ENCODE measurements at regions not wholly inside any gene's neighbourhood (a gene's known extent, or its start where the extent isn't known, plus 50 kb on each side); places are given as distances from the start of the nearest gene placed in this dataset.

DNA sequence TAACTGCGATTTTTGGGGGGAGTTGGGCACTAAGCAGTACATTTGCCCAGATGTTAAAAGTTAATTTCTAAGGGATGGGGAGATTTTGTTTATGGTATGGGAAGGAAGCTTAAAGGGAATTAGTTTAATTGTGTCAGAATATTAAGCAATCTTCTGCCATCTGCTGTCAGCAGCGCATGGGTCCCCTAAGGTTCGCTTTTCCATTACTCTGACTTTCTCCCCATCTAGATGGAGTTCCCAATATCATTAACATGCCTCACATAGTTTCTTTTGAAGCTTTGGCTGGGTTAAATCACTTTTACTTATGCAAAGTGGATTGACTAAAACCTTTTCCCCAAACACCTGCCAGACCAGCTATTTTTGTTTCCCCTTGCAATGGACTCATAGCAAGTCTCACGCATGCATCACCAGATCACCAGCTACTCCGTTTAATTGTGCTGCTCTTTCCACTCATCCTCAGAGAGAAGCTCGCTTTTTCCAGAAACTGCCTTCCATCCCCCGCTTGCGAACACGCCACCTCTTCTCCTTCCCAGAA lies 172.7 kb downstream of the FAT3 start:
- WGBS (ENCODE audit: missing lambda C conversion rate), result 86% methylated on average over 9 of the region's 9 CpGs
- Histone ChIP-seq H3K4me2 (no peak overlapping the region), H3K9me3 (no peaks in the 10 kb centered on the region), H3K4me1 (0 out of 3 replicates have a peak, but pooled peaks cover 7% of the 10 kb centered on the region), H3K27ac (no peak overlapping the region), H3K4me3 (no peak overlapping the region)
- ChIA-PET POLR2A (no interaction called here), CTCF (interaction anchor here (0.8 to 1.4 kb wide), 2 partner anchors 181 to 1492 kb away, joined by 3 read pairs; no protein-coding TSS in a partner anchor)
- DNase-seq (ENCODE audit: low read depth in 1 of 2, low spot score in 1 of 2) (no peak), ATAC-seq (no peak), FAIRE-seq (no peak)
- TF ChIP-seq ESRRA (IDR thresholded peaks at IDR 0.05; ENCODE audit: borderline replicate concordance, low read length), result no peak
- no peak for TF ChIP-seq SMC3 (IDR thresholded peaks at IDR 0.05)
- TF ChIP-seq HOXA7 (CRISPR knock-in tag; IDR thresholded peaks at IDR 0.05), result no peak
- TF ChIP-seq CBX2 (IDR thresholded peaks at IDR 0.05; ENCODE audit: borderline replicate concordance, low read depth), result no peak
- TF ChIP-seq NR3C1 (IDR thresholded peaks at IDR 0.05), result no peak
- no peak for TF ChIP-seq BHLHE40 (IDR thresholded peaks at IDR 0.05; ENCODE audit: low read depth, low read length)
- TF ChIP-seq CHD4 (IDR thresholded peaks at IDR 0.05; ENCODE audit: borderline replicate concordance), result no peak
- no peak for TF ChIP-seq ZNF302 (CRISPR knock-in tag; IDR thresholded peaks at IDR 0.05)
- TF ChIP-seq MAFK (IDR thresholded peaks at IDR 0.05; ENCODE audit: partially characterized antibody), result no peak
- no peak for TF ChIP-seq TP53 (CRISPR knock-in tag; IDR thresholded peaks at IDR 0.05)
- TF ChIP-seq MAZ (IDR thresholded peaks at IDR 0.05; ENCODE audit: borderline replicate concordance, low read depth, low read length), result no peak
- no peak for TF ChIP-seq FOSL2 (IDR thresholded peaks at IDR 0.05)
- TF ChIP-seq FOSL2 (CRISPR knock-in tag; IDR thresholded peaks at IDR 0.05), result no peak
- TF ChIP-seq, protein P1, sequence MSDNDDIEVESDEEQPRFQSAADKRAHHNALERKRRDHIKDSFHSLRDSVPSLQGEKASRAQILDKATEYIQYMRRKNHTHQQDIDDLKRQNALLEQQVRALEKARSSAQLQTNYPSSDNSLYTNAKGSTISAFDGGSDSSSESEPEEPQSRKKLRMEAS (IDR thresholded peaks at IDR 0.05), result no peak
- no peak for TF ChIP-seq USF2 (IDR thresholded peaks at IDR 0.05)
- TF ChIP-seq ZFP36 (IDR thresholded peaks at IDR 0.05; ENCODE audit: borderline replicate concordance, partially characterized antibody), result no peak
- no peak for TF ChIP-seq POLR2AphosphoS2 (conservative IDR thresholded peaks at IDR 0.05; ENCODE audit: low read length)
- TF ChIP-seq ATOH8 (CRISPR knock-in tag; IDR thresholded peaks at IDR 0.05; ENCODE audit: low read depth), result no peak
- no peak for TF ChIP-seq TFCP2L1 (CRISPR knock-in tag; IDR thresholded peaks at IDR 0.05)
- no peak for TF ChIP-seq FOXS1 (CRISPR knock-in tag; IDR thresholded peaks at IDR 0.05)

DNA sequence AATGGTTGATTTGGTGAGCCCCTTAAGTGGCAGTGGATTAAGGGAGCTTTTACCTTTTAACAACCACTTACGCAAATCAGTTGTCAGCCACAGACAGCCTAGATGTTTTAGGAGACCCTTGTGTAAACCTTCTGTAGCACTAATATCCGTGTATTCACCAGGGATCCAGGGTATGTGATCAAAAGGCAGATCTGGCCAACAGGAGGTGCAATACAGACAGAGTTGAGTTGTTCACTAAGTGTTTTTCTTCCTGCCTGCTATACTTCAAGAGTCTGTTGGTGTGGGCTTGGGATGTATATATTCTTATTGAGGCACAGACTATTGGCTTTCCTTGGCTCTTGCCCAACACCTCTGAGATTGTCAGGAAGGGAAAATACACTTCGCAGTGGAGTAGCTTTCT lies 175.1 kb downstream of the FAT3 start:
- H3K4me2 ChIP-seq, result no peak overlapping the region
- H3K4me3 ChIP-seq, result no peak overlapping the region
- H3K4me1 ChIP-seq, result 0 out of 3 replicates have a peak, but pooled peaks cover 7% of the 10 kb centered on the region
- ChIA-PET POLR2A (no interaction called here), CTCF (interaction anchor here (0.9 kb wide), 1 partner anchor 10 kb away, joined by 3 read pairs; no protein-coding TSS in a partner anchor)
- no peak for DNase-seq (ENCODE audit: low read depth in 1 of 2, low spot score in 1 of 2)
- no peak overlapping the region for H3K27ac ChIP-seq
- TF ChIP-seq ZFP36 (IDR thresholded peaks at IDR 0.05; ENCODE audit: borderline replicate concordance, partially characterized antibody) (no peak), FOSL2 (IDR thresholded peaks at IDR 0.05) (no peak), FOSL2 (CRISPR knock-in tag; IDR thresholded peaks at IDR 0.05) (no peak), PHF8 (IDR thresholded peaks at IDR 0.05; ENCODE audit: borderline replicate concordance, low read depth) (no peak), HOXA7 (CRISPR knock-in tag; IDR thresholded peaks at IDR 0.05) (no peak), USF2 (IDR thresholded peaks at IDR 0.05) (no peak), EP300 (IDR thresholded peaks at IDR 0.05) (no peak), RCOR1 (IDR thresholded peaks at IDR 0.05; ENCODE audit: low read depth, low read length) (no peak), JUN (IDR thresholded peaks at IDR 0.05) (no peak), EHMT2 (IDR thresholded peaks at IDR 0.05; ENCODE audit: low read depth) (no peak), POLR2A (IDR thresholded peaks at IDR 0.05; ENCODE audit: low read length) (no peak), ZNF302 (CRISPR knock-in tag; IDR thresholded peaks at IDR 0.05) (no peak), TP53 (CRISPR knock-in tag; IDR thresholded peaks at IDR 0.05) (no peak), MAFK (IDR thresholded peaks at IDR 0.05; ENCODE audit: partially characterized antibody) (no peak), MYC (IDR thresholded peaks at IDR 0.05; ENCODE audit: borderline replicate concordance, low read length) (no peak), RFX5 (IDR thresholded peaks at IDR 0.05) (no peak)
- TF ChIP-seq, protein P2, sequence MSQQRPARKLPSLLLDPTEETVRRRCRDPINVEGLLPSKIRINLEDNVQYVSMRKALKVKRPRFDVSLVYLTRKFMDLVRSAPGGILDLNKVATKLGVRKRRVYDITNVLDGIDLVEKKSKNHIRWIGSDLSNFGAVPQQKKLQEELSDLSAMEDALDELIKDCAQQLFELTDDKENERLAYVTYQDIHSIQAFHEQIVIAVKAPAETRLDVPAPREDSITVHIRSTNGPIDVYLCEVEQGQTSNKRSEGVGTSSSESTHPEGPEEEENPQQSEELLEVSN (IDR thresholded peaks at IDR 0.05; ENCODE audit: borderline replicate concordance, low read depth), result no peak
- no peaks in the 10 kb centered on the region for H3K9me3 ChIP-seq
- ATAC-seq, result no peak
- WGBS (ENCODE audit: missing lambda C conversion rate), result 73% methylated on average over 3 of the region's 3 CpGs
- no peak for FAIRE-seq
